GM12878 (cell line): ENCODE measurements at regions not wholly inside any gene's neighbourhood (a gene's known extent, or its start where the extent isn't known, plus 50 kb on each side); places are given as distances from the start of the nearest gene placed in this dataset.

Experiments used
- BHLHE40 ChIP-seq, 2 experiments: fragments of 450-650 bp in 1 of 2; IDR thresholded peaks; 2 replicates each; pipeline ENCODE4 v1.6.1; 2011 to 2017; ENCODE audit warnings: low read depth in 2 of 2, borderline replicate concordance in 1 of 2, improper control_type of control experiment in 1 of 2, low read length in 1 of 2, mild to moderate bottlenecking in 1 of 2
- CTCF ChIP-seq, 3 experiments: IDR thresholded peaks in 2 of 3; conservative IDR thresholded peaks in 1 of 3; 2 replicates each; pipeline ENCODE4 v1.5.1; 2011; ENCODE audit warnings: low read depth in 3 of 3, low read length in 3 of 3, mild to moderate bottlenecking in 3 of 3, control low read depth in 2 of 3, moderate library complexity in 2 of 3, inconsistent platforms in 1 of 3, mixed read lengths in 1 of 3; ENCODE audit not compliant: control insufficient read depth in 2 of 3, insufficient read depth in 1 of 3; ENCODE audit errors: extremely low read depth in 1 of 3
- PAX8 ChIP-seq: fragments of 450-650 bp; IDR thresholded peaks from 2 replicates; pipeline ENCODE4 v1.6.1; 2017; ENCODE audit warnings: mild to moderate bottlenecking, moderate library complexity
- RCOR1 ChIP-seq: conservative IDR thresholded peaks from 2 replicates; pipeline ENCODE4 v1.6.1; 2012; ENCODE audit warnings: low read depth, low read length, improper control_type of control experiment
- SPI1 ChIP-seq: IDR thresholded peaks from 2 replicates; pipeline ENCODE4 v1.6.1; 2011; ENCODE audit warnings: low read depth, mild to moderate bottlenecking, low read length, moderate library complexity, borderline replicate concordance; ENCODE audit not compliant: insufficient read depth
- ZSCAN29 ChIP-seq: fragments of 450-650 bp; IDR thresholded peaks from 2 replicates; pipeline ENCODE4 v1.6.1; 2017; ENCODE audit warnings: mild to moderate bottlenecking, moderate library complexity

DNA sequence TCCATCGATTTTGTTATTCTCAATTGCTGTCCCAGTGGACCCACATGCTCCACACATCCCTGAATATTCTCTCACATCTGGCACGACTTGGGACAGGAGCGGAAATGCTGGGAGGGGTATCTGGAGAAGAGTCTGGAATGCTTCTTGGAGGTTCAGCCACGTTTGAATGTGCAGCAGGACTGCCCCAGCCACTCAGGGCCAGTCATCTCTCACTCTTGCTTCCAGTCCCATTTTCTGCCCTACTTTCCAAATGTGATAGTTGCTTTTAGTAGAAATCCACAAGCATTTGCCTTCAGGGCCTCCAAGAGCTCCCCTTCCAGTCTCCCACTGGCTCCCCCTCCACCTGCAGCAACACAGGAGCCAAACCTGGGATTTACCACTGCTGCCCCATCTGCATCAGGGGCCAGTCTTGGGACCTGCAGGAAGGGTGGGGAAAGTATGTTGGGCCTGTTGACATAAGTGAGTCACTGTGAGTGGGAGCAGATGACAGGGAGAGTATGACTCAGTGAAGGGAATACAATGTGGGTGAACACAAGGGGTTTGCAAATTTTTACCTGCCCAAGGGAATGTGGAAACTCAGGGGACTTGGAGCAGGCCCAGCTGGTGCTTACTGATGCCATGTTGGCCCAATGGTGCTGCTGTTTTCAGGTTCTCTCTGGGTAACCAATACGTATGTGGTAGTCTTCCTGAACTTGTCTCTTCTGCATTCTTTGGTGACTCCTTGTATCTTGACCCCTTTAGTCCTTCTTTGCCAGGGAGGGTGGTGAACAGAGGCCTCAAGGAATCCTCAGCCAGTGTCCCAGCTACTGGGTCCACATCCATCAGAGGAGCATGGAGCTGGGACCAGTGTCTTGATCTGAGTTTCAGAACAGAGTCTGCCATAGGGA is 78.8 kb upstream of the CRHR1 start:
- TF ChIP-seq CTCF (IDR thresholded peaks at IDR 0.05 in 2 of 3, conservative IDR thresholded peaks at IDR 0.05 in 1 of 3; ENCODE audit: control insufficient read depth in 2 of 3, extremely low read depth in 1 of 3, insufficient read depth in 1 of 3, low read depth in 3 of 3, low read length in 3 of 3) (no peak), ZSCAN29 (no peak), PAX8 (no peak), RCOR1 (no peak), SPI1 (no peak), BHLHE40 (IDR thresholded peaks at IDR 0.05; ENCODE audit: borderline replicate concordance in 1 of 2, low read depth in 2 of 2, low read length in 1 of 2) (no peak)
